NCI-H226 (cell line): ENCODE measurements at regions not wholly inside any gene's neighbourhood (a gene's known extent, or its start where the extent isn't known, plus 50 kb on each side); places are given as distances from the start of the nearest gene placed in this dataset.

Experiments used
- DNase-seq: peaks from one replicate; pipeline ENCODE4 v3.0.0-alpha.2; 2015

DNA sequence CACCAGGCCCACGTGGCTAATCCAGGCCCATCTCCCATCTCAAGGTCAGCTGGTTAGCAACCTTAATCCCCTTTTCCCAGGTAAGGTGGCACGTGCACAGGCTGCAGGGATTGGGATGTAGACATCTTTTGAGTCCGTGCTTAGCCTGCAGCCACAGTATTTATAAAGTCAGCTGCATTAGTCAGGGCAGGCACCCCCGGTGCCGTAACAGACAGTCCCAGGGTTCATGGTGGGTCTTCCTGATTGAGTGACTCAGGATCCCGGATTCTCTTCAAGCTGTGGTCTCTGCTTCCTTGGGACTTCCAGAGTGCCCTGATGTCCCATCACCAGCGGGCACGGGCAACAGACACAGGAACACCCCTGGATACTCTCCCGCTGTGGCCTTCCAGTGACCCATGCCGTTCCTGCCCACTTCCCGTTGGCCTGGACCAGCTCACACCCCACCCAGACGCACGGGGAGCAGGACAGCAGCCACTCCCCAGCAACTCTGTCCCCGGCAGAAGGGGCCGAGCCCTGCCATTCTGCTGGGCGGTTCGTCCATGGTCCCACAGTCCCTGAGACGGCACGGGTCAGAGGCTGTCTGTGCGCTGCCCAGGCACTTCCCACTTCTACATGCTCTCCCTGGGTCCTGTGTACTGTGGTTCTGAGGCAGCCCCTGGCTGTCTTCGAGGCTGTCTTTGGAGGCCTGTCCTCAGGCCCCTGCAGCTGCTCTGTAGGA is 248.6 kb upstream of the GSE1 start:
- DNase-seq: no peak

- no peak for DNase-seq
These were observed 248.0 kb upstream of the GSE1 start for GRCh38 chr16:85365120-85365519.

DNA sequence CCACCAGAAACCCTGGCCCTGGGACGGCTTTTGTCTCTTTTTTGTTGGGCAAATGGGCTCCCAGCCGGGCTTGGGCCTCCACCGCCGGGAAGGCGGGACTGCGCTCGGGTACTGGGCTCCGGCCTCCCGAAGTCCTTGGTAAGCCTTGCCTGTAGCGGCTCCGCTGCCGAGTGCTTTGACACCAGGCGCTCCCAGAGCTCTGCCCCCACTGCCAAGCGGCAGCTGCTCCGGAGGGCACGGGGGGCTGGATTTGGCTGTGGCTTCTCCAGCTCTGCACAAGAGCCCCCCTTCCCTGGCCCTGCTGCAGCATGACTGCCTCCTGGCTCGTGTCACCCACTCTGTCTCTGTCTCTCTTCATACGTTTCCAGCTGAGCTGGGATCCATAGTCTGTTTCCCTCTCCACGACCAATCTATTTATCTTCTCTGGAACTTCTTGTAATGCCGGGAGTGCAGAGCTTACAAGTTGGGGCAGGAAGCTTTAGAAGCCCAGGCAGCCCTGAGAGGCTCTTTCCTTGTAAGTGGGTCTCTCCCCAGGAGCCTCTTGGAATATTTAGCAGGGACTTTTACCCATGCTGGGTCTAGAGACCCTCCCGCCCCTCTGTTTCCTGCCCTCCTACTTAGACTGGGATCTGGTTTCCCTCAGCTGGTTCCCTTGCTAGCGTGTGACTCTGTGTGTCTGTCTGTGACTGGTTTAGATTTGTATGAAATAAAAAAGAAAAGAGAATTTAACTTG is 246.9 kb upstream of the GSE1 start:
- no peak for DNase-seq

DNA sequence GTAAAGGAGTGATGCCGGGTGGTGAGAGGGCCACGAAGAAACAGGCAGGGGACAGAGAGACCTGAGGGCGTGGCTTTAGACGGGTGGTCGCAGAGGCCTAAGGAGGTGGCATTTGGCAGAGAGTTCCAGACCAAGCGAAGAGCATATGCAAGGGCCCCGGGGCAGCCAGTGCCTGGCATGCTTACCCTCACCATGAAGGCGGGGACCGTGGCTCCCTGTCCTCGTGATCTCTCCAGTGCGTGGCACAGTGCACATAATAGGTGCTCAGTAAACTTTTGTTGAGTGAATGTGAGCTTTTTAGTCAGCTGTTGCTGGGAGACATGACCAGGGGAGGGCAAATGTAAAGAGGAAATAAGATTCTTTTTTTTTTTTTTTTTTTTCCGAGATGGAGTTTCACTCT is 245.6 kb upstream of the GSE1 start:
- no peak for DNase-seq

- no peak for DNase-seq
These were observed 244.1 kb upstream of the GSE1 start for GRCh38 chr16:85369060-85369459.

GRCh38 chr16:85369741-85370528 is 243.2 kb upstream of the GSE1 start:
- DNase-seq: peak; percentile 60

GRCh38 chr16:85370543-85370880 is 242.6 kb upstream of the GSE1 start:
- no peak for DNase-seq

DNA sequence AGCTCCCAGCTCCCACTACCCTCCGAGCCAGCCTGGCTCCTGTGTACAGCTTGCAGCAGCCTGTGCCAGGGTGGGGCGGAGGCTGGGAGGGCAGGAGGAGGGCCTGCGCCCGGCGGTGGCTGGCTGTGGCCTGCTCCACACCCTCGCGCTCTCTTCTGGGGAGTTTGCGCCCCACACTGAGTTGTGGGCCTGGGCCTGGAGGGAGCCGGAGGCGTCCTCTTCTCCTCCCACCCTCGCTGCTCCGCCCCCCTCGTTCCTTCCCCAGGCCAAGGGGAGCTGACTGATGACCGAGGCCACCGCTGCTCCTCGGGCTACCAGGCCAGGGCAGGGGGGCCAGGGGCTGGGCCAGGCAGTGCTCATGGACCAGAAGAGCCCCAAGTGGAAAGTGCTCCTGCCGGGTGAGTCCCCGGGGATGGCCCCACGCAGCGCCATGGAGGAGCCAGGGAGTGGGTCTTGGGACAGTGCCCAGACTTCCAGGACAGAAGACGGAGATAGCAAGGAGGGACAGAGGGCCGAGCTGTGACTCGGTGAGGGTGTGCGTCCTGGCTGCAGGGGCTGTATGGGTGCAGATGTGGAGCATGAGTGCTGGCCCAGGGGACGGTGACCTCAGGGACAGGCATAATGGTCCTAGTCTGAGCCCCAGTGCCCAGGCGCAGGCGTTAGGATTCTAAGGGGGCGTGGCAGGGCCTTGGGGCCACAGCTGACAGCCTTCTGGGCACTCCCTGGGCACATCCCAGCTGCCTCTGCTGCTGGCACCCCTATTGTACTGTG is 242.1 kb upstream of the GSE1 start:
- DNase-seq: peak; percentile 94

GRCh38 chr16:85371948-85372347 is 241.2 kb upstream of the GSE1 start:
- DNase-seq: no peak

DNA sequence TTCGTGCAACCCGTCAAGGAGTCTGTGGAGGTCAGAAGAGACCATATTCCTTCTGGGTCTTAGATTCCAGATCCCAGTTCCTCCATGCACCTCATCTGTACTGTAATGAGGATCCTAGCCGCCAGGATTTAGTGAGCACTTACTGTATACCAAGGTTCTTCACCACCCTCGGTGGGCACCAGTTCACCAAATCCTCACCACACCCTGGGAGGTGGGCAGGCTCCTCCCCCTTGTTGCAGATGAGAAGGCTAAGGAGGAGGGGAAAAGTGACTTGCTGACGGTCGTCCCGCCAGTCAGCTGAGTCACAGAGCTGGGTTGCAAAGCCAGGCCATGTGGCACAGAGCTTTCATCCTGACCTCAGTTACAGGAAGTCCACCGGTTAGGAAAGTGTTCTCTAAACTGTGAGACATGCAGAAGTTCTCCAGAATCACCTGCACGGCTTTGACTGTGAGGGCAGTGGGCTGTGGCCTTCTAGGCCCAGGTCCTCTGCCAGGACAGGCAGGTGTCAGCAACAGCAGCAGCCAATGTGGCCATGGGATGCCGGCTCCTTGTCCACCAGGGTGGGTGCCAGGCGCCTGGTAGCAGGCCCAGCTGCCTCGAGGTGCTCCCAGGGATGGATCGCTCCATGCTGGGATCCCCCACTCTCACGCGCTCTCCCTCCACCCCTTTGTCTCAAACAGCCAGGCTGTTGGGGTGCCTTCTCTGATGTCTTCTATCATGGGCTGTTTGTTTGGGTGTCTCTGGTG is 240.3 kb upstream of the GSE1 start:
- peak; percentile 25 for DNase-seq

DNA sequence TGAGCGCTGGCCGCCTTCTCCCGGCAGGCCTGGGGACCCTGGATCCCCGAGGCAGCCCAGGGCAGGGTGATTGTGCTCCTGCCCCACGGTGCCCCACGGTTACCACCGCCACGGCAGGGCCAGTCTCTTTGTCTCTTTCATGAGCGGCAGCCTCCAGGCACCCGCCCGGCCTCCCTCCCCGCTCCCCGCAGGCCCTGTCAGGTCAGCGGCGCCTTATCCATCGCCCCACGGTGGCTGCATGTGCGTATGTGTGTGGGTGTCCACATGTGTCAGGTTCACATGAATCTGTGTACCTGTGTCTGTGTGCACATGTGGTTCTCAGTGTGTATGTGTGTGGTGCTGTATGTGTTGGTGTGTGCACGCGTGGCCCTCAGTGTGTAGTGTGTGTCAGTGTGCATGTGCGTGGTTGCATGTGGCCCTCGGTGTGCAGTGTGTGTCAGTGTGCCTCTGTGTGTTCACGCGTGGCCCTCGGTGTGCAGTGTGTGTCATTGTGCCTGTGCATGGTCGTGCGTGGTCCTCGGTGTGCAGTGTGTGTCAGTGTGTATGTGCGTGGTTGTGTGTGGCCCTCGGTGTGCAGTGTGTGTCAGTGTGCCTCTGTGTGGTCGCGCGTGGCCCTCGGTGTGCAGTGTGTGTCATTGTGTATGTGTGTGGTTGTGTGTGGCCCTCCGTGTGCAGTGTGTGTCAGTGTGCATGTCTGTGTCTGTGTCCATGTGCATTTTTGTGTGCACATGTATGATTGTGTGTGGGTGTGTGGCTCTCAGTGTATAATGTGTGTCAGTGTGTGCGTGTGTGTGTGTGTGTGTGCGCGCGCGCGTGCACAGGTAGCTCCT is 239.2 kb upstream of the GSE1 start:
- no peak for DNase-seq

- DNase-seq: no peak
These were observed 238.6 kb upstream of the GSE1 start for GRCh38 chr16:85374571-85374872.

- no peak for DNase-seq
These were observed 237.8 kb upstream of the GSE1 start for GRCh38 chr16:85375282-85375681.

- DNase-seq: no peak
These were observed 236.6 kb upstream of the GSE1 start for GRCh38 chr16:85376292-85377095.

DNA sequence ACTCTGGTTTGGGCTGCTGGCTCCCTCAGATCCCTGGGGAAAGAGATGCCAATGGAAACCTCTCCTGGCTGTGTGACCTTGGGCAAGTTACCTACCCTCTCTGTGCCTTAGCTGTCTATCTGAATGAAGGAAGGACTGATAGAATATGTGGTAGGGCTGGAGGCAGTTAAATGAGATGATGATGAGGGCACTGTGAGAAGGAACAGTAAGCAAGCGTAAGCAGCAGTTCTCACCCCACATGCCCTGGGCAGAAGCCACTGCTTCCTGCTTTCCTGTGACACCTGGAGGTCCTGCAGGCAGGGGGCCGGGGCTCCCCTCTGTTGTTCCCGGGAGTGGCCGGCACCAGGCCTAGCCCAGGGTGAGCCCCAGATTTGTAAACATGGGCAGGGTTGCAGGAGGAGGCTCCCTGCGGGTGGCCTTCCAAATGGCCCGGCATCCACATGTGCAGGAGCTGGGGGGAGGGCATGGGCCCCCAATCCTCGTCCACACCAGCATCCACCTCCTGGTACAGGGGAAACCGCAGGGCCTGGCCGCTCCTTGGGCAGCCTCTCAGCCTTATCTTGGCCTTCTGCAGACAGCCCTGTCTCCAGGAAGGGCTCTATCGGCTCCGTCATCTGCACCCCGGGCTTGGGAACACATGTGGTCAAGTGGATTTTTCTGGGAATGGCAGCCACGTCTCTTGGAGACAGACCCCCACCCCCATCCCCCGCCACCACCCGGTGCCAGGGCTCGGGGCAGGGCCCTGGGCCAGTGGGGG is 235.6 kb upstream of the GSE1 start:
- no peak for DNase-seq

DNA sequence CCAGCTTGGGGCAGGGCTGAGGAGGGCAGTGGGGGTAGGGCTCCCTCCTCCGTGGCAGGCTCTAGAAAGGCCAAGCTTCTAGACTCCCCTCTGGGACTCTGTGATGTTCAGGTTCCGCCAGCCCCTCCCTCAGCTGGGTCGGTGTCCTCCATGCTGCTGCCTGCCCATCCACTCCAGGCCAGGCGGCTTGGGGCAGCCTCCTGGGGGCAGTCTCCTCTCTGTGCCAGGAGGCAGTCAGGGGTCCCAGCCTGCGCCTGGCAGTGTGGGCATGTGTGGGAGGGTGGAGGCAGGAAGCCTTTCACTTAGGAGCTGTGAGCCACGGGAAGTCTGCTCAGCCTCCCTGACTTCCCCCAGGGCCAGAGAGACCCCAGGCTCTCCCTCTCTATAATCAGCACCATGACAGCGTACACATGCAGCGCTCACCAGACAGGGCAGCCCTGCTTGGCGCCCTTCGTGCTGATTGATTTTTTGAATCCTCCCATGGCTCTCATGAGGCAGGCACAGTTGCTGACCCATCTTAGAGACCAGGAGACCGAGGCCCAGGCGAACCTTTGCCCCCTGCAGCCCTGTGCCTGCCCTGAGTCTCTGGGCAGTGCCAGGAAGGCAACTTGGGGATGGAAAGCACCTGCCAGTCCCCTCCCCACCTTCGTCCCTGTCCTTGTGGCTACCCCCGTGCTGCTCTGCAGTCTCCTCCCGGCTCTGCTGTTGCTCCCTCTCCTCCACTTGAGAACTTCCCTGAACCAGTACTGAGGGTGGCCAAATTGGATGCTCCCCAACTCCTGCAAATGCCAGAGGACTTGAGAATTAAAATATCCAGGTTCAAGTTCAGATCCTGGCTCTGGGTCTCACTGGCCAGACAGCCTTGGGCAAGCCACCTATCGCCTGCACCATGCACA is 234.7 kb upstream of the GSE1 start:
- no peak for DNase-seq

- DNase-seq: peak; percentile 37
These were observed 233.8 kb upstream of the GSE1 start for GRCh38 chr16:85379041-85380001.

DNA sequence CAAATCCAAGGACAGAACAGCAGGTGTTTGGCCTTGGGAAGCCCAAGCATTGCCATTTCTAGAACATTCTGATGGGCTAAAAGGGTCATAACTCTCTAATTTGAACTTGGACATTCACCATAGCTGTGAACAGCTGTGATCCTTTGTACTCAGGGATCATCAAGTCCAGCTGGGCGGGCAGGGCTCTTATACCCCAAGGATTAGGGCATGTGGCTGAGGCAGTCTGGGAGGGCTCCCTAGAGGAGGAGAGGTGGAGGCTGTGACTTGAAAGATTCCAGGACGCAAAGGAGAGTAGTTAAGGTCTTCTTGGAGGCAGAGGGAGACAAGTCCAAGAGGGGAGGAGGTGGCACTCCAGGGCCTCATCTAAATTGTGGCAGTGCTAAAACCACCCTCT is 233.1 kb upstream of the GSE1 start:
- DNase-seq: no peak
